Suprapubic skin (tissue), 4 donors: ENCODE measurements at regions not wholly inside any gene's neighbourhood (a gene's known extent, or its start where the extent isn't known, plus 50 kb on each side); places are given as distances from the start of the nearest gene placed in this dataset.

Source experiments
- DNase-seq, 2 donors: peaks; one replicate each; pipeline ENCODE4 v3.0.0-alpha.2; 2019; ENCODE audit warnings: low spot score in 2 of 2
- H3K27ac ChIP-seq: fragments of 200-600 bp; sonication (generic); one replicate; pipeline ENCODE4 v1.5.1; 2019
- H3K27me3 ChIP-seq: fragments of 200-600 bp; sonication (generic); one replicate; pipeline ENCODE4 v1.5.1; 2019
- H3K36me3 ChIP-seq: fragments of 200-600 bp; sonication (generic); one replicate; pipeline ENCODE4 v1.5.1; 2019
- H3K4me1 ChIP-seq: fragments of 200-600 bp; sonication (generic); one replicate; pipeline ENCODE4 v1.5.1; 2019
- H3K4me3 ChIP-seq: fragments of 200-600 bp; sonication (generic); one replicate; pipeline ENCODE4 v1.5.1; 2019; ENCODE audit warnings: mild to moderate bottlenecking
- H3K9me3 ChIP-seq: fragments of 200-600 bp; sonication (generic); one replicate; pipeline ENCODE4 v1.5.1; 2019
- CTCF ChIP-seq, 2 donors: fragments of 200-600 bp in 1 of 2; fragments of 450-650 bp in 1 of 2; sonication (generic) in 1 of 2; IDR thresholded peaks; one replicate each; pipeline ENCODE4 v1.5.1; 2016 to 2019; ENCODE audit warnings: antibody characterized with exemption in 2 of 2, mild to moderate bottlenecking in 1 of 2, moderate library complexity in 1 of 2
- EP300 ChIP-seq: sonication (generic); formaldehyde crosslinking; IDR thresholded peaks from one replicate; pipeline ENCODE4 v1.6.1; 2017; ENCODE audit warnings: antibody characterized with exemption
- POLR2A ChIP-seq, 2 donors: fragments of 450-650 bp; IDR thresholded peaks; one replicate each; pipeline ENCODE4 v1.6.1; 2017; ENCODE audit warnings: antibody characterized with exemption in 2 of 2, mild to moderate bottlenecking in 2 of 2, moderate library complexity in 2 of 2
- POLR2AphosphoS5 ChIP-seq, 3 donors: sonication (generic); formaldehyde crosslinking; IDR thresholded peaks; one replicate each; pipeline ENCODE4 v1.6.1; 2017; ENCODE audit warnings: antibody characterized with exemption in 3 of 3
- WGBS: methylation state at CpG from one replicate; pipeline ENCODE4 v1.1.5; 2018; 5-methylcytosine and 5-hydroxymethylcytosine counted together

- H3K4me1 ChIP-seq: peaks cover 4% of the 10 kb centered on the region
- no peak overlapping the region for H3K27ac ChIP-seq
- no peak overlapping the region for H3K4me3 ChIP-seq
- no peaks in the 10 kb centered on the region for H3K9me3 ChIP-seq
- WGBS: 78% methylated on average over 10 of the region's 10 CpGs
- no peaks in the 10 kb centered on the region for H3K36me3 ChIP-seq
- no peak for DNase-seq
- no peaks in the 10 kb centered on the region for H3K27me3 ChIP-seq
- TF ChIP-seq EP300: no peak
- TF ChIP-seq POLR2AphosphoS5 (IDR thresholded peaks at IDR 0.05): no peak
Measured at GRCh38 chrX:69282893-69283690, 117.8 kb upstream of the PJA1 start.

GRCh38 chrX:69280933-69281332 is 115.7 kb upstream of the PJA1 start:
- 33% methylated on average over 4 of the region's 4 CpGs for WGBS
- Histone ChIP-seq H3K9me3 (no peaks in the 10 kb centered on the region), H3K36me3 (no peaks in the 10 kb centered on the region), H3K4me3 (no peak overlapping the region), H3K4me1 (peaks cover under 1% of the 10 kb centered on the region), H3K27me3 (no peaks in the 10 kb centered on the region), H3K27ac (no peak overlapping the region)
- TF ChIP-seq POLR2AphosphoS5 (IDR thresholded peaks at IDR 0.05): no peak
- DNase-seq: no peak

- no peaks in the 10 kb centered on the region for H3K9me3 ChIP-seq
- TF ChIP-seq POLR2A (IDR thresholded peaks at IDR 0.05) (no peak), EP300 (no peak), CTCF (IDR thresholded peaks at IDR 0.05) (no peak), POLR2AphosphoS5 (IDR thresholded peaks at IDR 0.05) (no peak)
- no peaks in the 10 kb centered on the region for H3K27me3 ChIP-seq
- no peaks in the 10 kb centered on the region for H3K4me1 ChIP-seq
- WGBS: 71% methylated on average over 3 of the region's 3 CpGs
- no peaks in the 10 kb centered on the region for H3K36me3 ChIP-seq
- H3K27ac ChIP-seq: no peak overlapping the region
- no peak for DNase-seq
- no peak overlapping the region for H3K4me3 ChIP-seq
Measured at GRCh38 chrX:69279234-69279633, 114.0 kb upstream of the PJA1 start.

- 54% methylated on average over 16 of the region's 16 CpGs for WGBS
- H3K9me3 ChIP-seq: no peaks in the 10 kb centered on the region
- DNase-seq: no peak
- no peak overlapping the region for H3K4me3 ChIP-seq
- H3K27ac ChIP-seq: no peak overlapping the region
- H3K27me3 ChIP-seq: no peaks in the 10 kb centered on the region
- no peaks in the 10 kb centered on the region for H3K4me1 ChIP-seq
- H3K36me3 ChIP-seq: no peaks in the 10 kb centered on the region
- TF ChIP-seq POLR2AphosphoS5 (IDR thresholded peaks at IDR 0.05): no peak
- no peak for TF ChIP-seq CTCF (IDR thresholded peaks at IDR 0.05)
- no peak for TF ChIP-seq EP300
- TF ChIP-seq POLR2A (IDR thresholded peaks at IDR 0.05): no peak
Measured at GRCh38 chrX:69278031-69278687, 112.9 kb upstream of the PJA1 start.

GRCh38 chrX:69277369-69277990 is 112.2 kb upstream of the PJA1 start:
- Histone ChIP-seq H3K36me3 (no peaks in the 10 kb centered on the region), H3K9me3 (no peaks in the 10 kb centered on the region), H3K27ac (no peak overlapping the region), H3K27me3 (no peaks in the 10 kb centered on the region), H3K4me3 (no peak overlapping the region), H3K4me1 (no peaks in the 10 kb centered on the region)
- 70% methylated on average over 9 of the region's 9 CpGs for WGBS
- DNase-seq: no peak
- TF ChIP-seq POLR2A (IDR thresholded peaks at IDR 0.05): no peak
- TF ChIP-seq CTCF (IDR thresholded peaks at IDR 0.05): no peak
- TF ChIP-seq EP300: no peak
- TF ChIP-seq POLR2AphosphoS5 (IDR thresholded peaks at IDR 0.05): no peak

- no peak overlapping the region for H3K27ac ChIP-seq
- 41% methylated on average over 1 of the region's 1 CpG for WGBS
Measured at GRCh38 chrX:69268611-69269010, 103.4 kb upstream of the PJA1 start.

More at GRCh38 chrX:69268611-69269010, 103.4 kb upstream of the PJA1 start:
- Histone ChIP-seq H3K27me3 (no peaks in the 10 kb centered on the region), H3K4me1 (no peaks in the 10 kb centered on the region), H3K36me3 (no peaks in the 10 kb centered on the region), H3K4me3 (no peak overlapping the region), H3K9me3 (no peaks in the 10 kb centered on the region)
- DNase-seq: no peak
- TF ChIP-seq POLR2AphosphoS5 (IDR thresholded peaks at IDR 0.05) (no peak), POLR2A (IDR thresholded peaks at IDR 0.05) (no peak), EP300 (no peak), CTCF (IDR thresholded peaks at IDR 0.05) (no peak)
